GM12874 (cell line): ENCODE measurements at regions not wholly inside any gene's neighbourhood (a gene's known extent, or its start where the extent isn't known, plus 50 kb on each side); places are given as distances from the start of the nearest gene placed in this dataset.

Experiments used
- TF ChIP-seq, protein P1 (sequence below): IDR thresholded peaks from 2 replicates; pipeline ENCODE4 v1.5.1; 2011; ENCODE audit warnings: low read depth, mild to moderate bottlenecking, control low read depth, low read length, moderate library complexity; ENCODE audit not compliant: insufficient read depth

DNA sequence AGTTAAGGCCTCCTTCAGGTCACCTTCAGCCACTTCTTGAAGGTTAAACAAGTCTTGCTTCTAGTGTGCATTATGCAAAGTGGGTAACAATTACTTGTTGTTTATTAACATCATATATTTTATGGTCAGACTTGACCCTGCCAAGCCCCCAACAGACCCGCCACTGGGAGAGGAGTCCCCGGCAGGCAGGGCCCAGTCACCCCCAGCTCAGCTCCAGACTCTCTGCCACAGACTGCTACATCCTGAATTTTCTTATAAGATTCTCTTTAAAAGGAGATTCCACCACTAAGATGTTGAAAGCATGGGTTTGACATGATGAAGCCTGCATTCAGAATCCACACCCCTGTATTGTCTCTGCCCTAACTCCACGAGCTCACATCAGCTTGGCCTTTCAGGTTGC is 174.3 kb upstream of the ARL4C start:
- TF ChIP-seq, protein P1, sequence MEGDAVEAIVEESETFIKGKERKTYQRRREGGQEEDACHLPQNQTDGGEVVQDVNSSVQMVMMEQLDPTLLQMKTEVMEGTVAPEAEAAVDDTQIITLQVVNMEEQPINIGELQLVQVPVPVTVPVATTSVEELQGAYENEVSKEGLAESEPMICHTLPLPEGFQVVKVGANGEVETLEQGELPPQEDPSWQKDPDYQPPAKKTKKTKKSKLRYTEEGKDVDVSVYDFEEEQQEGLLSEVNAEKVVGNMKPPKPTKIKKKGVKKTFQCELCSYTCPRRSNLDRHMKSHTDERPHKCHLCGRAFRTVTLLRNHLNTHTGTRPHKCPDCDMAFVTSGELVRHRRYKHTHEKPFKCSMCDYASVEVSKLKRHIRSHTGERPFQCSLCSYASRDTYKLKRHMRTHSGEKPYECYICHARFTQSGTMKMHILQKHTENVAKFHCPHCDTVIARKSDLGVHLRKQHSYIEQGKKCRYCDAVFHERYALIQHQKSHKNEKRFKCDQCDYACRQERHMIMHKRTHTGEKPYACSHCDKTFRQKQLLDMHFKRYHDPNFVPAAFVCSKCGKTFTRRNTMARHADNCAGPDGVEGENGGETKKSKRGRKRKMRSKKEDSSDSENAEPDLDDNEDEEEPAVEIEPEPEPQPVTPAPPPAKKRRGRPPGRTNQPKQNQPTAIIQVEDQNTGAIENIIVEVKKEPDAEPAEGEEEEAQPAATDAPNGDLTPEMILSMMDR = no peak

DNA sequence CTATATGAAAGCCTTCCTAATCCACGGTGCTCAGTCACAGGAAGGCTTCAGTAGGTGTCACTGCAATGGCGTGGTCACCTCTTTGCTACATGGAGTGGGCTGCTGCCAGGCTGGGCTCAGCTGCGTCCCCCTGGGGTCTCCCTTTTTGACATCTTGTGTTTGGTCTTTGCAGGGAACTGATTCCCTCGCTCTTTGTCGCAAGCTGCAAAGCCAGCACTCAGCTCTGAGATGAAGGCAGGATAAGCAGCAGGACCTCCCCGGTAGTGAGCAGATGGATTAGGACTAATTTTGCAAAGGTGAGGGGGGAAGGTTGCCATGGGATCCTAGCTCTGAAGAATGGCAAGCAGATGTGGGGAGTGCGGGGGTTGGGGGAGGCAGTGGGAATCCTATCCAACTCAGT is 173.9 kb upstream of the ARL4C start:
- TF ChIP-seq, protein P1 = no peak

DNA sequence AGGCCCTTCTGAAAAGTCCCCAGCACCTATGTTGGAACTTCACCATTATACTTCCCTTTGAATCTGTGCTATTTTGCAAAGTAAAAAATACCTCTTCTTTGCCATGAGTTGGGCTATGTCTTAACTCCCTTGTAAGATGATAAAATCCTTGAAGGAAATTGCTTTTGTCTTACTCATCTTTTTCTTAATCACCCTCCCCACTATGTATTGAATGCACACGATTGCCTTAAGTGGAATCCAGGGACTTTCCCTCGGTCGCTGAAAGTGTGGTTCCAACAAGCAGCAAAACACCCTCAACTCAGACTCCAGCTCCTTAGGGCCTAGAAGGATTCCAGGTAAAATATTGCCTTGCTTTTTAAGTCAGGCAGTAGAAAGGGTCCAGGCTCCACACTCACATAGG is 173.2 kb upstream of the ARL4C start:
- TF ChIP-seq, protein P1 = no peak

DNA sequence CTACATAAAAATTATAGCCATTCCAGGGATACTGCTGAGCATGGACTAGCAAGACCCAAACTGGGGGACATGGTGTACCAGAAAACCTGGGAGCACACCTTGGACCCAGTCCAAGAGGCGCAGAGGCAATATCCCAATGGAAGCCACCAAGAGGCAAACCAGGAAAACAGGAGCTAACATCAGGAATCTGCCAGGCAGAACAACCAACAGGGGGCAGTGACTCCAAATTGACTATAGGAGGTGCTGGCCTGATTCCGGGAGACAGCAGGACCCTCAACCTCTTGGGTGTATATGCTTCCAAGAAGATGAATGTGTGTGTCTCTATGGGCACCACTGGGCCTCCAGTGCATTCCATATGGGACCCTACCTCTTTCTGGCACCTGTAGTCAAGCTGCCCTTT is 172.7 kb upstream of the ARL4C start:
- TF ChIP-seq, protein P1 = no peak

DNA sequence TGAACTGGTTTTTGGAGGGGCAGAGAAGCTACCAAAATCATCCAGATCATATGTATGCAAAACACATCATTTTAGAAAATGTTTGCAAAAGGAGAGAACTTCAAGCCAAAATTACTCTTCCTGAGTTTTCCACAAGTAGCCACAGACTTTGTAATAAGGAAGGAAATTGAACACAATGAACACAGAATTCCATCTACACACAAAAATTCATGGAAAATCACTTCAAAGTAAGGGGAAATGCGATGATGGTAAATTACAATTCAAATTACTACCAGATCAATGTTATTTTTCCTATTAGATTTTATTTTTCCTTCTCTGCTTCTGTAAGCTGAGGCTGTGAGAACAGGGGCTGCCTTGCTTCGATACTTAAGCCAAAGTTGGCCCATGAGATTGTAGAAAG is 172.1 kb upstream of the ARL4C start:
- TF ChIP-seq, protein P1 = no peak

DNA sequence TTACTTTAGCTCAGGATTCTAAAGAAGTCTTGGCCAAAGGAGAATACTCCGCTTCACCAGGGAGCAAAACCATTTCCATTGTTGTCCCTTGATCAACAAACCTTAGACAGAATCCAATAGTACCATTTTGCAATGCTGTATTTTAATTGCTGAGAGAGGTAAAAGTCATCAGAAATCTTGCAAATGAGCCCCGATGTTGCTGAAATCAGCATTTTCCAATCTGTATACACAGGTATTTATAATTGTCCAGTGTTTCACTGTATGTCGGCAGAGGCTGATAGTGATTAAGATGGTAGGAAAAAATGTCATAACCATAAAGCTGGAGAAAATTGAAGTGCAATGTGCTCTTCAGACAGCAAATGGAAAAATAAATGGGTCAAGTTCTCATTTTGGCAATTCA is 170.0 kb upstream of the ARL4C start:
- TF ChIP-seq, protein P1 = no peak

DNA sequence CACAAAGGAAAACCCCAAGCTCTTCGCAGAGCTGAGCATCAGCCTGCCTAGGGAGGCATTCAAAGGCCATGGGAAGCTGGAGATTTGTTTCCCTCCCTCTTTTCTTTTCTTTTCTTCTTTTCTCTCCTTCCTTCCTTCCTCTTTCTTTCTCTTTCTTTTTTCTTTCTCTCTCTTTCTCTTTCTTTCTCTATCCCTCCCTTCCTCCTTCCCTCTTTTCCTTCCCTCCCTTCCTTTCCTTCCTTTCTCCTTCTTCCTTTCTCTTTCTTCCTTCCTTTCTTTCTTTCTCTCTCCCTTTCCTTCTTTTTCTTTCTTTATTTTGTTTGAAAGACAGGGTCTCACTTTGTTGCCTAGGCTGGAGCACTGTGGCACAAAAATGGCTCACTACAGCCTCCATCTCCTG is 168.4 kb upstream of the ARL4C start:
- TF ChIP-seq, protein P1 = no peak

DNA sequence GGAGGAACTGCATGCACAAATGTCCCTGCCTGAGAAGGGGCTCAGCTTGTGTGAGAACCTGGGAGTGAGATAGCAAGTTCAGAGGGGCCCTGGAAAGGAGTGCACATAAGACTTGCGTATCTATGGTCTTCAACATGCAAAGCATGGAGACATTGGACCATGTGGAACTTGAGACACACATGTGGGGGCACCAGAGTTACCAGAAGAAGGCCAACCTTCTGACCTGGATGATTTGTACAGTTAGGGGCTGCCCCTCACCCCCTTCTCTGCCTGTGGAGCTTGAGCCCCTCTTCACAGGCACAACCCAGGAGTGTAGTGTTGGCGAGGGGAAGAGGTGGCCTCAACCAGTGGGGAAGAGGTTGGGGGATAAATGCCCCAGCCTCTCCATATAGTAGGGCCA is 165.0 kb upstream of the ARL4C start:
- TF ChIP-seq, protein P1 = no peak
